Progenitor cell of endocrine pancreas (in vitro differentiated cells): ENCODE measurements at regions not wholly inside any gene's neighbourhood (a gene's known extent, or its start where the extent isn't known, plus 50 kb on each side); places are given as distances from the start of the nearest gene placed in this dataset.

Experiments
- DNase-seq: peaks from one replicate; pipeline ENCODE4 v3.0.0; 2021; ENCODE audit warnings: low spot score; ENCODE audit not compliant: unreplicated experiment
- H3K27ac Mint-ChIP-seq: 2 replicates; pipeline ENCODE4 v1.8.0; 2021; ENCODE audit warnings: mild to moderate bottlenecking, moderate library complexity, mixed read lengths
- H3K27me3 Mint-ChIP-seq: 2 replicates; pipeline ENCODE4 v1.8.0; 2021; ENCODE audit warnings: mixed read lengths
- H3K36me3 Mint-ChIP-seq: 2 replicates; pipeline ENCODE4 v1.8.0; 2022; ENCODE audit warnings: mixed read lengths; ENCODE audit not compliant: insufficient read depth
- H3K4me1 Mint-ChIP-seq: 2 replicates; pipeline ENCODE4 v1.8.0; 2021; ENCODE audit warnings: low read depth, mixed read lengths
- H3K4me3 Mint-ChIP-seq: 2 replicates; pipeline ENCODE4 v1.8.0; 2021; ENCODE audit warnings: low read depth, mild to moderate bottlenecking, moderate library complexity, mixed read lengths
- H3K9me3 Mint-ChIP-seq: 2 replicates; pipeline ENCODE4 v1.8.0; 2021; ENCODE audit warnings: low read depth, mixed read lengths
- CTCF ChIP-seq: fragments of 200-600 bp; sonication (generic); IDR thresholded peaks from one replicate; pipeline ENCODE4 v1.5.0; 2021; ENCODE audit warnings: antibody characterized with exemption, mild to moderate bottlenecking; ENCODE audit not compliant: unreplicated experiment

- TF ChIP-seq CTCF = no peak
- no peaks in the 10 kb centered on the region for H3K27me3 Mint-ChIP-seq
- no peaks in the 10 kb centered on the region for H3K9me3 Mint-ChIP-seq
- no peaks in the 10 kb centered on the region for H3K36me3 Mint-ChIP-seq
- no peak overlapping the region for H3K27ac Mint-ChIP-seq
- peaks cover 1% of the 10 kb centered on the region for H3K4me1 Mint-ChIP-seq
- no peak for DNase-seq
- H3K4me3 Mint-ChIP-seq = no peak overlapping the region
Measured at GRCh38 chr3:118497274-118497673, 537.4 kb downstream of the IGSF11 start.

GRCh38 chr3:118501152-118501551 is 533.5 kb downstream of the IGSF11 start:
- Mint-ChIP-seq H3K27ac (no peak overlapping the region), H3K4me3 (no peak overlapping the region), H3K27me3 (no peaks in the 10 kb centered on the region), H3K4me1 (no peaks in the 10 kb centered on the region), H3K9me3 (no peaks in the 10 kb centered on the region), H3K36me3 (no peaks in the 10 kb centered on the region)
- DNase-seq = no peak
- peak; percentile 18 for TF ChIP-seq CTCF

- H3K4me3 Mint-ChIP-seq = no peak overlapping the region
- no peak for DNase-seq
- H3K36me3 Mint-ChIP-seq = no peaks in the 10 kb centered on the region
- H3K27ac Mint-ChIP-seq = no peak overlapping the region
- no peaks in the 10 kb centered on the region for H3K4me1 Mint-ChIP-seq
- H3K9me3 Mint-ChIP-seq = no peaks in the 10 kb centered on the region
- no peaks in the 10 kb centered on the region for H3K27me3 Mint-ChIP-seq
- no peak for TF ChIP-seq CTCF
Measured at GRCh38 chr3:118504906-118505305, 529.7 kb downstream of the IGSF11 start.

GRCh38 chr3:118505784-118506183 is 528.9 kb downstream of the IGSF11 start:
- no peak for TF ChIP-seq CTCF
- Mint-ChIP-seq H3K4me1 (no peaks in the 10 kb centered on the region), H3K27ac (no peak overlapping the region), H3K9me3 (no peaks in the 10 kb centered on the region), H3K36me3 (no peaks in the 10 kb centered on the region), H3K4me3 (no peak overlapping the region), H3K27me3 (no peaks in the 10 kb centered on the region)
- no peak for DNase-seq

GRCh38 chr3:118511402-118511801 is 523.2 kb downstream of the IGSF11 start:
- no peak for DNase-seq
- Mint-ChIP-seq H3K36me3 (no peaks in the 10 kb centered on the region), H3K27ac (no peak overlapping the region), H3K27me3 (no peaks in the 10 kb centered on the region), H3K9me3 (no peaks in the 10 kb centered on the region), H3K4me3 (no peak overlapping the region), H3K4me1 (no peaks in the 10 kb centered on the region)
- TF ChIP-seq CTCF = no peak
